Esophagus squamous epithelium (tissue), 5 donors: ENCODE measurements at regions not wholly inside any gene's neighbourhood (a gene's known extent, or its start where the extent isn't known, plus 50 kb on each side); places are given as distances from the start of the nearest gene placed in this dataset.

Experiments used
- DNase-seq: peaks from one replicate; lab custom pipeline; 2025; lab: John Stamatoyannopoulos, UW
- H3K27ac ChIP-seq, 4 donors: fragments of 200-600 bp; sonication (generic); one replicate each; pipeline ENCODE4 v1.5.1; 2016 to 2019; ENCODE audit warnings: mild to moderate bottlenecking in 1 of 4
- H3K27me3 ChIP-seq, 4 donors: fragments of 200-600 bp; sonication (generic); 1 replicate in 3 of 4; 2 replicates in 1 of 4; pipeline versions ENCODE4 v1.5.1 to v1.6.0; 2017 to 2021; ENCODE audit warnings: antibody characterized with exemption in 1 of 4
- H3K36me3 ChIP-seq, 3 donors: fragments of 200-600 bp; sonication (generic); one replicate each; pipeline ENCODE4 v1.5.1; 2016 to 2019
- H3K4me1 ChIP-seq, 3 donors: fragments of 200-600 bp; sonication (generic); one replicate each; pipeline ENCODE4 v1.5.1; 2017 to 2019
- H3K4me3 ChIP-seq, 4 donors: fragments of 200-600 bp; sonication (generic); 1 replicate in 3 of 4; 2 replicates in 1 of 4; pipeline ENCODE4 v1.5.1; 2016 to 2019; ENCODE audit warnings: mild to moderate bottlenecking in 2 of 4, moderate library complexity in 1 of 4
- H3K9me3 ChIP-seq, 3 donors: fragments of 200-600 bp; sonication (generic); one replicate each; pipeline ENCODE4 v1.5.1; 2016 to 2019
- CTCF ChIP-seq, 6 experiments: fragments of 450-650 bp in 4 of 6; fragments of 200-600 bp in 2 of 6; sonication (generic) in 2 of 6; IDR thresholded peaks; one replicate each; pipeline ENCODE4 v1.5.1; 2016 to 2019; ENCODE audit warnings: antibody characterized with exemption in 6 of 6, mild to moderate bottlenecking in 4 of 6, moderate library complexity in 4 of 6
- POLR2A ChIP-seq, 4 donors: fragments of 450-650 bp; IDR thresholded peaks; one replicate each; pipeline ENCODE4 v1.6.1; 2017; ENCODE audit warnings: antibody characterized with exemption in 4 of 4, mild to moderate bottlenecking in 4 of 4, moderate library complexity in 3 of 4
- WGBS, 2 donors: methylation state at CpG; one replicate each; pipeline ENCODE4 v1.1.5; 2018; 5-methylcytosine and 5-hydroxymethylcytosine counted together
- intact Hi-C: fragments of 100-400 bp; cut with DNase I; formaldehyde crosslinking; loops from one replicate; pipeline ENCODE4 v1.15.0; 2022
- donor health status: DM: yes; HTN: yes; CAD: no.

DNA sequence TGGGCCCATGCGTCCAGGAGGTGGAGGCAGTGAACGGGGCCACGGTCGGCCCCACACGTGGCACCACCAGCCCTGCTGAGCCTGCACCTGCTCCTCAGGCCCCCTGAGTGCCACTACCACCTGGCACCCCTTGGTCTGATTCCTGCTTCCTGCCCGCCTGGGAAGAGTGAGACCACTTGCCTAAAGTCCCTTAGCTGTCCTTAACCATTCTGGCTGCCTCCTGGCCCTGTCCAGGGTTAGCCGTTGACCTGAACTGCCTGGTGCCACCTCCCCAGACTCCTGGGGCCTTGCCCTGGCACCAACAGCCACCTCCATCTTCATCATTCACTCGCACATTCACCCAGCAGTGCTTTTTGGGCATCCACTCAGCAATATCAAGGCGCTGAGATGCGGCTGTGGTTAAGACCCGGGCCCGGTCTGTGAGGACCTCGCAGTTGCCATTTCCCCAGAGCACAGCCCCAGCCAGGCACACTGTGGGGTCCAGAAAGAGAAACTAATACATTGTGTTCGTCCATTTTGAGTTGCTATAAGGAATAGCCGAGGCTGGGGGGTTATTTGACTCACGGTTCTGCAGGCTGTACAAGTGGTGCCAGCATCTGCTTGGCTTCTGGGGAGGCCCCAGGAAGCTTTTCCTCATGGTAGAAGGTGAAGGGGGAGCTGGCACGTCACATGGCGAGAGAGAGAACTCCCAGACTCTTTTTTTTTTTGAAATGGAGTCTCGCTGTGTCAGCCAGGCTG, 318.4 kb downstream of the SEC14L1 start:
- no peak overlapping the region for H3K4me3 ChIP-seq
- no peaks in the 10 kb centered on the region for H3K36me3 ChIP-seq
- DNase-seq = no peak
- peaks cover 24 to 100% (median 38%) of the 10 kb centered on the region in 3 donors for H3K4me1 ChIP-seq
- no peaks in the 10 kb centered on the region for H3K9me3 ChIP-seq
- 62 to 87% methylated on average over 9 to 12 of the region's 19 CpGs for WGBS, 2 donors
- intact Hi-C loops = no loop called here
- no peaks in the 10 kb centered on the region for H3K27me3 ChIP-seq
- peak overlapping the region; percentile 26 to 94 (median 52) for H3K27ac ChIP-seq
- TF ChIP-seq POLR2A (IDR thresholded peaks at IDR 0.05) (no peak), CTCF (IDR thresholded peaks at IDR 0.05) (no peak)

DNA sequence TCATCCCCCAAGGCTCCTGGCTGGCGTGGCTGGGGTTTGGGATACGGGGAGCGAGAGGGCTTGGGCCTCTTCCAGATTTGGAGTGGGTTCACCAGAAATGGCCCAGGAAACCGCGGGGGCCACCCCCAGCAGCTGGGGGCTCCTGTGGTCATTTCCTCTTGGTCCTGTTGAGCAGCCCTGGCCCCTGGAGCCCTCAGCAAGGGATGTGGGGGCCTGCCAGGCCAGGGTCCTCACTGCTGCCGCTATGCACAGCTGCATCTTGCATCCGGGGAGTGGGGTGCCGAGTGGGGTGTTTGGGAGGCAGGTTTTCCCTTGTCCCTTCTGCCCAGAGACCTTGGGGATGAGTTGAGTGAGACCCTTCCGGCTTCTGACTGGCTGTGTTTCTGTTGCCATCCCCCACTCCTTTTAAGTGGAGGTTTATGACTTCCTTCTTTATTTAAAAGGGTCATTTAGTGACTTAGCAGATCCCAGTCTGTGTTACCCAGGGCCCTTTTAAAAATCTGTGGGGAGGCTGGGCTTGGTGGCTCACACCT, 319.8 kb downstream of the SEC14L1 start:
- intact Hi-C loops = no loop called here
- no peak for TF ChIP-seq CTCF (IDR thresholded peaks at IDR 0.05)
- no peak for TF ChIP-seq POLR2A (IDR thresholded peaks at IDR 0.05)
- H3K9me3 ChIP-seq = no peaks in the 10 kb centered on the region
- peak overlapping the region in 2 of 4 donors; percentile 9 to 32 for H3K4me3 ChIP-seq
- 83% methylated on average over 3 of the region's 9 CpGs; no CpG with 5 or more reads in 1 of the 2 donors for WGBS, 2 donors
- H3K36me3 ChIP-seq = no peaks in the 10 kb centered on the region
- no peaks in the 10 kb centered on the region for H3K27me3 ChIP-seq
- peaks cover 20 to 97% (median 29%) of the 10 kb centered on the region in 3 donors for H3K4me1 ChIP-seq
- DNase-seq = no peak
- H3K27ac ChIP-seq = peak overlapping the region; percentile 37 to 94 (median 65)

DNA sequence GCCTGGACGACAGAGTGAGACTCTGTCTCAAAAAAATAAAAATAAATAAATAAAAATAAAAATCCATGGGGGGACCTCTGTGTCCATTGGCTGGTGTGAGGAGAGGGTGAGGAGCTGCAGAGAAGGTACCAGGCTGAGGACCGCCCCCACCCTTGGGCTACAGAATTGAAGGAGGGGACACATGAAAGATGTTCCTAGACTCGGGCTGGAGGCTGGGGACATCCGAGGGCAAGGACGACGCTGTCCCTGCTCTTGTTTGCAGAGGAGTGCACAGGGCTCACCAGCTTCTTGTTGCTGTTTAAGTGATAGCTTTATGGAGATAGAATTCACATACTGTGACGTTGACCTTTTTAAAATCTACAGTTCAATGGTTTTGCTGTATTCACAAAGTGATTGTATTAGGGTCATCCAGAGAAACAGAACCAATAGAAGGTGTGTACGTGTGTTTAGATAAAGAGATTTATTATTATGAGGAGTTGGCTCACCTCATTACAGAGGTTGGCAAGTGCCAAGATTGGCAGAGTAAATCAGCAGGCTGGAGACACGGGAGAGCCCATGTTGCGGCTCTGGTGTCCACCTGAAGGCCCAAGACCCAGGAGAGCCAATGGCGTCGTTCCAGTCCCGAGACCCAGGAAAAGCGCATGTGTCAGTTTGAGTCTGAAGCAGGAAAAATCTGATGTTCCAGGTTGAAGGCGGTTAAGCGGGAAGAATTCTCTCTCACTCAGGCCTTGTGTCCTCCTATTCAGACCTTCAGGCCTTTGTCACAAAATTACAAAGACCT, 320.7 kb downstream of the SEC14L1 start:
- DNase-seq = no peak
- no peaks in the 10 kb centered on the region for H3K9me3 ChIP-seq
- intact Hi-C loops = no loop called here
- no peaks in the 10 kb centered on the region for H3K36me3 ChIP-seq
- TF ChIP-seq CTCF (IDR thresholded peaks at IDR 0.05) (no peak), POLR2A (IDR thresholded peaks at IDR 0.05) (no peak)
- peaks cover 29 to 97% (median 30%) of the 10 kb centered on the region in 3 donors for H3K4me1 ChIP-seq
- peak overlapping the region; percentile 36 to 94 (median 50) for H3K27ac ChIP-seq
- H3K4me3 ChIP-seq = no peak overlapping the region
- no peaks in the 10 kb centered on the region for H3K27me3 ChIP-seq
- 66 to 77% methylated on average over 16 of the region's 16 CpGs for WGBS, 2 donors

GRCh38 chr17:77462090-77462489, 321.3 kb downstream of the SEC14L1 start:
- TF ChIP-seq CTCF (IDR thresholded peaks at IDR 0.05) = no peak
- no peak for TF ChIP-seq POLR2A (IDR thresholded peaks at IDR 0.05)
- 27 to 51% methylated on average over 10 to 11 of the region's 11 CpGs for WGBS, 2 donors
- Histone ChIP-seq H3K27ac (peak overlapping the region; percentile 7 to 94 (median 37)), H3K9me3 (no peaks in the 10 kb centered on the region), H3K4me1 (peaks cover 32 to 97% (median 34%) of the 10 kb centered on the region in 3 donors), H3K4me3 (no peak overlapping the region), H3K36me3 (peaks cover 0 to 4% (median 0%) of the 10 kb centered on the region in 3 donors), H3K27me3 (no peaks in the 10 kb centered on the region)
- intact Hi-C loops = no loop called here
- DNase-seq = no peak
